ENCODE measurements at regions not wholly inside any gene's neighbourhood (a gene's known extent, or its start where the extent isn't known, plus 50 kb on each side); places are given as distances from the start of the nearest gene placed in this dataset.

GRCh38 chr1:5812295-5812694, 179.9 kb downstream of the NPHP4 start:
- DNase-seq (ENCODE audit: low spot score) (no peak), ATAC-seq (no peak)
- H3K4me2 ChIP-seq, result no peak overlapping the region
- Mint-ChIP-seq H3K27ac (no peak overlapping the region), H3K4me1 (peaks cover 15% of the 10 kb centered on the region), H3K9me3 (peaks cover 4% of the 10 kb centered on the region; the same call in 2 of the 3 replicates), H3K27me3 (ENCODE audit: insufficient read depth, low read depth, poor library complexity) (no peaks in the 10 kb centered on the region), H3K4me3 (no peak overlapping the region), H3K36me3 (ENCODE audit: low read depth) (no peaks in the 10 kb centered on the region; the same call in 1 of the 3 replicates)
- H2AFZ ChIP-seq, result no peak overlapping the region
- H3K27me3 ChIP-seq (ENCODE audit: insufficient read depth), result no peaks in the 10 kb centered on the region
- H3F3A ChIP-seq (replicated peaks; ENCODE audit: low read depth), result no peaks in the 10 kb centered on the region
- no peak for TF ChIP-seq ZNF462 (CRISPR knock-in tag; IDR thresholded peaks at IDR 0.05)
- TF ChIP-seq NANOG (IDR thresholded peaks at IDR 0.05; ENCODE audit: borderline replicate concordance), result no peak
- TF ChIP-seq STAT1 (IDR thresholded peaks at IDR 0.05; ENCODE audit: unreplicated experiment), result no peak
- no peak for TF ChIP-seq CTCF (conservative IDR thresholded peaks at IDR 0.05; ENCODE audit: low read depth in 2 of 2)
- TF ChIP-seq CREB1 (CRISPR knock-in tag; IDR thresholded peaks at IDR 0.05; ENCODE audit: low read depth), result no peak
- TF ChIP-seq EZH2 (IDR thresholded peaks at IDR 0.05; ENCODE audit: low read depth, unreplicated experiment), result no peak
- no peak for TF ChIP-seq REST (IDR thresholded peaks at IDR 0.05; ENCODE audit: unreplicated experiment)
- TF ChIP-seq ZNF114 (CRISPR knock-in tag; IDR thresholded peaks at IDR 0.05), result no peak
- no peak for TF ChIP-seq ETS1 (IDR thresholded peaks at IDR 0.05)
- no peak for TF ChIP-seq ZNF331 (CRISPR knock-in tag; IDR thresholded peaks at IDR 0.05; ENCODE audit: low read depth)
- no peak for TF ChIP-seq POLR2AphosphoS5 (IDR thresholded peaks at IDR 0.05; ENCODE audit: low read depth)
- no peak for TF ChIP-seq EZH2phosphoT487 (IDR thresholded peaks at IDR 0.05; ENCODE audit: unreplicated experiment)
- no peak for TF ChIP-seq JUNB (IDR thresholded peaks at IDR 0.05; ENCODE audit: unreplicated experiment)
- no peaks in the 10 kb centered on the region for H3K4me1 ChIP-seq (ENCODE audit: insufficient read depth)
- no peaks in the 10 kb centered on the region for H3K9me2 ChIP-seq (ENCODE audit: insufficient read depth)
- H3K79me2 ChIP-seq (replicated peaks; ENCODE audit: insufficient read depth), result no peaks in the 10 kb centered on the region
- no peak overlapping the region for H3K4me3 ChIP-seq
- H3K27ac ChIP-seq (ENCODE audit: low read depth), result no peak overlapping the region
- no peaks in the 10 kb centered on the region for H4K20me1 ChIP-seq (replicated peaks; ENCODE audit: insufficient read depth)
- peaks cover 4% of the 10 kb centered on the region; the same call in 1 of the 2 replicates for H3K36me3 ChIP-seq (ENCODE audit: insufficient read depth)
